ENCODE measurements at regions not wholly inside any gene's neighbourhood (a gene's known extent, or its start where the extent isn't known, plus 50 kb on each side); places are given as distances from the start of the nearest gene placed in this dataset.

DNA sequence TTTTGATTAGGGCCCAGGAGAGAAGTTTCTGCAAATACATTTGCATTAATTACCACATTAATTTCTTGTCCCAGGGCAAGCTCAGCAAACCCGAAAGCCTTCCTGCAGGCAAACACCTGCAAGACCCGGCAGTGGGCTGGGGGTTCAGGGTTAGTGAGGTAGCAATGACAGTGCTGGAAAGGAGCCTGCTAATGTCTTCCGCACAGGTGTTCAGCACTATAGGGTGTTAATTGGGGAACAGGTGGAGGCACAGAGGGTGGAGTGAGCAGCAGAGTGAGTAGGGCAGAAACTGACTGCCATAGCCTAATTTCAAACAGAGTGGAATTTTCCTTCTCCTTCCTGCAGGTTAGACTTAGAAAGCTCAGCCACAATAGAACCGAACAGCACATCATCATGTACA lies 50.9 kb upstream of the UBASH3B start:
- H3K4me3 ChIP-seq (ENCODE audit: low read depth, low read length): no peak overlapping the region
- no peak for DNase-seq (ENCODE audit: low read depth)
- no peak for TF ChIP-seq MYC (IDR thresholded peaks at IDR 0.05; ENCODE audit: low read depth, low read length)
- TF ChIP-seq CTCF (IDR thresholded peaks at IDR 0.05; ENCODE audit: low read depth, low read length): no peak
- TF ChIP-seq, protein P1, sequence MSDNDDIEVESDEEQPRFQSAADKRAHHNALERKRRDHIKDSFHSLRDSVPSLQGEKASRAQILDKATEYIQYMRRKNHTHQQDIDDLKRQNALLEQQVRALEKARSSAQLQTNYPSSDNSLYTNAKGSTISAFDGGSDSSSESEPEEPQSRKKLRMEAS (IDR thresholded peaks at IDR 0.05; ENCODE audit: low read depth, low read length): no peak
- no peak for TF ChIP-seq POLR2A (IDR thresholded peaks at IDR 0.05; ENCODE audit: extremely low read depth, insufficient read length)

- no peak for DNase-seq (ENCODE audit: low read depth)
Observed at GRCh38 chr11:122601141-122602125, 54.1 kb upstream of the UBASH3B start.

GRCh38 chr11:122600290-122600689 lies 55.2 kb upstream of the UBASH3B start:
- H3K4me3 ChIP-seq (ENCODE audit: low read depth, low read length): no peak overlapping the region
- DNase-seq (ENCODE audit: low read depth): no peak
- TF ChIP-seq, protein P1 (IDR thresholded peaks at IDR 0.05; ENCODE audit: low read depth, low read length): no peak
- no peak for TF ChIP-seq MYC (IDR thresholded peaks at IDR 0.05; ENCODE audit: low read depth, low read length)
- no peak for TF ChIP-seq CTCF (IDR thresholded peaks at IDR 0.05; ENCODE audit: low read depth, low read length)
- TF ChIP-seq POLR2A (IDR thresholded peaks at IDR 0.05; ENCODE audit: extremely low read depth, insufficient read length): no peak

More at GRCh38 chr11:122601141-122602125, 54.1 kb upstream of the UBASH3B start:
- no peak overlapping the region for H3K4me3 ChIP-seq (ENCODE audit: low read depth, low read length)
- TF ChIP-seq MYC (IDR thresholded peaks at IDR 0.05; ENCODE audit: low read depth, low read length) (no peak), CTCF (IDR thresholded peaks at IDR 0.05; ENCODE audit: low read depth, low read length) (no peak), POLR2A (IDR thresholded peaks at IDR 0.05; ENCODE audit: extremely low read depth, insufficient read length) (no peak)
- TF ChIP-seq, protein P1 (IDR thresholded peaks at IDR 0.05; ENCODE audit: low read depth, low read length): no peak

GRCh38 chr11:122599434-122599833 lies 56.1 kb upstream of the UBASH3B start:
- no peak overlapping the region for H3K4me3 ChIP-seq (ENCODE audit: low read depth, low read length)
- TF ChIP-seq CTCF (IDR thresholded peaks at IDR 0.05; ENCODE audit: low read depth, low read length): no peak
- no peak for TF ChIP-seq POLR2A (IDR thresholded peaks at IDR 0.05; ENCODE audit: extremely low read depth, insufficient read length)
- TF ChIP-seq, protein P1 (IDR thresholded peaks at IDR 0.05; ENCODE audit: low read depth, low read length): no peak
- no peak for TF ChIP-seq MYC (IDR thresholded peaks at IDR 0.05; ENCODE audit: low read depth, low read length)
- no peak for DNase-seq (ENCODE audit: low read depth)

DNA sequence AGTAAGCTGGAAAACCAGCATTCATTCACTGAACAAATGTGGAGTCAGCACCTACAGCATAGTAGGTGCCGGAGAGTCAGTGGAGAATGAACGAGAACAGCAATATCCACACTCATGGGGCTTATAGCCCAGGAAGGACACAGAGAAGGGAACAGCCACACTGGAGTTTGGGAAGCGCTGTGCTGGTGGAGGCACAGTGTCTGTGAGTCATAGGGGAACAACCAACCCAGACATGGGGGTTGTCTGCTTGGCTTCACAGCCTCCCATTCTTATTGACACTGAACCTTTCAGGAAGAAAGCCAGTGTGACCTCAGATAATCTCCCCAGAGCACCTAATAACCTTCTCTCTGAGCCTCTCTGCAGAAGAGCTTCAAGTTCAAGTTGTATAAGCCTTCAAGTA lies 56.6 kb upstream of the UBASH3B start:
- TF ChIP-seq MYC (IDR thresholded peaks at IDR 0.05; ENCODE audit: low read depth, low read length) (no peak), CTCF (IDR thresholded peaks at IDR 0.05; ENCODE audit: low read depth, low read length) (no peak), POLR2A (IDR thresholded peaks at IDR 0.05; ENCODE audit: extremely low read depth, insufficient read length) (no peak)
- TF ChIP-seq, protein P1 (IDR thresholded peaks at IDR 0.05; ENCODE audit: low read depth, low read length): no peak
- no peak overlapping the region for H3K4me3 ChIP-seq (ENCODE audit: low read depth, low read length)
- DNase-seq (ENCODE audit: low read depth): no peak
